H9 (cell line): ENCODE measurements at regions not wholly inside any gene's neighbourhood (a gene's known extent, or its start where the extent isn't known, plus 50 kb on each side); places are given as distances from the start of the nearest gene placed in this dataset.

Source experiments
- DNase-seq: peaks from one replicate; pipeline ENCODE4 v3.0.0-alpha.2; 2017
- H2AFZ ChIP-seq: one replicate; pipeline ENCODE4 v1.6.1; 2013; ENCODE audit warnings: mild to moderate bottlenecking, low read length, control low read depth, moderate library complexity
- H2AK5ac ChIP-seq: 2 replicates; pipeline ENCODE4 v1.6.1; 2013; ENCODE audit warnings: low read length, control low read depth, mixed read lengths; ENCODE audit not compliant: insufficient read length
- H2BK120ac ChIP-seq: one replicate; pipeline ENCODE4 v1.6.1; 2013; ENCODE audit warnings: low read depth, mild to moderate bottlenecking, low read length, control low read depth, inconsistent platforms; ENCODE audit not compliant: poor library complexity, severe bottlenecking
- H2BK12ac ChIP-seq: 2 replicates; pipeline ENCODE4 v1.6.1; 2013; ENCODE audit warnings: low read length, control low read depth, mixed read lengths, low read depth; ENCODE audit not compliant: insufficient read length
- H2BK15ac ChIP-seq: 2 replicates; pipeline ENCODE4 v1.6.1; 2013; ENCODE audit warnings: low read depth, low read length, control low read depth
- H2BK20ac ChIP-seq: one replicate; pipeline ENCODE4 v1.6.1; 2013; ENCODE audit warnings: low read depth, mild to moderate bottlenecking, low read length, control low read depth, inconsistent platforms; ENCODE audit not compliant: poor library complexity, severe bottlenecking
- H2BK5ac ChIP-seq: 2 replicates; pipeline ENCODE4 v1.6.1; 2013; ENCODE audit warnings: low read length, control low read depth, mixed read lengths; ENCODE audit not compliant: insufficient read length
- H3K14ac ChIP-seq: 2 replicates; pipeline ENCODE4 v1.6.1; 2013; ENCODE audit warnings: low read length, control low read depth; ENCODE audit not compliant: insufficient read depth
- H3K18ac ChIP-seq: 2 replicates; pipeline ENCODE4 v1.6.1; 2013; ENCODE audit warnings: low read depth, mild to moderate bottlenecking, mixed read lengths, low read length, control low read depth; ENCODE audit not compliant: insufficient read length
- H3K23ac ChIP-seq: 2 replicates; pipeline ENCODE4 v1.6.1; 2013; ENCODE audit warnings: low read length, control low read depth, mixed read lengths, low read depth; ENCODE audit not compliant: insufficient read length
- H3K23me2 ChIP-seq: 2 replicates; pipeline ENCODE4 v1.6.1; 2013; ENCODE audit warnings: low read depth, mild to moderate bottlenecking, mixed read lengths, low read length, control low read depth; ENCODE audit not compliant: insufficient read length, poor library complexity, severe bottlenecking
- H3K27ac ChIP-seq: 2 replicates; pipeline ENCODE4 v1.5.1; 2013; ENCODE audit warnings: low read length, control low read depth, mixed read lengths, low read depth; ENCODE audit not compliant: insufficient read length
- H3K27me3 ChIP-seq: 2 replicates; pipeline ENCODE4 v1.6.1; 2013; ENCODE audit warnings: low read length, control low read depth, inconsistent platforms; ENCODE audit not compliant: insufficient read depth
- H3K4ac ChIP-seq: 2 replicates; pipeline ENCODE4 v1.6.1; 2013; ENCODE audit warnings: low read depth, mild to moderate bottlenecking, control low read depth, inconsistent platforms, low read length, moderate library complexity
- H3K4me1 ChIP-seq: 2 replicates; pipeline ENCODE4 v1.6.1; 2013; ENCODE audit warnings: low read length, control low read depth, inconsistent platforms; ENCODE audit not compliant: insufficient read depth
- H3K4me2 ChIP-seq: 2 replicates; pipeline ENCODE4 v1.6.1; 2013; ENCODE audit warnings: low read length, control low read depth, mixed read lengths; ENCODE audit not compliant: insufficient read length, insufficient read depth
- H3K56ac ChIP-seq: 2 replicates; pipeline ENCODE4 v1.6.1; 2013; ENCODE audit warnings: low read depth, mild to moderate bottlenecking, mixed read lengths, low read length, control low read depth; ENCODE audit not compliant: insufficient read length
- H3K79me1 ChIP-seq: 2 replicates; pipeline ENCODE4 v1.6.1; 2013; ENCODE audit warnings: low read depth, mild to moderate bottlenecking, moderate library complexity, low read length, control low read depth, inconsistent platforms; ENCODE audit not compliant: insufficient read depth, poor library complexity, severe bottlenecking
- H3K79me2 ChIP-seq: 2 replicates; pipeline ENCODE4 v1.6.1; 2013; ENCODE audit warnings: low read length, control low read depth, inconsistent platforms; ENCODE audit not compliant: insufficient read depth
- H3K9ac ChIP-seq: 2 replicates; pipeline ENCODE4 v1.6.1; 2013; ENCODE audit warnings: low read length, control low read depth, mixed read lengths; ENCODE audit not compliant: insufficient read length; ENCODE audit errors: extremely low read depth
- H3K9me3 ChIP-seq: one replicate; pipeline ENCODE4 v1.6.1; 2013; ENCODE audit warnings: low read depth, low read length, inconsistent platforms; ENCODE audit not compliant: control insufficient read depth
- H3T11ph ChIP-seq: one replicate; pipeline ENCODE4 v1.6.1; 2013; ENCODE audit warnings: mild to moderate bottlenecking, low read length, control low read depth, inconsistent platforms
- H4K20me1 ChIP-seq: one replicate; pipeline ENCODE4 v1.6.1; 2013; ENCODE audit not compliant: control insufficient read depth, insufficient read length, insufficient read depth
- H4K5ac ChIP-seq: 2 replicates; pipeline ENCODE4 v1.6.1; 2013; ENCODE audit warnings: low read depth, mild to moderate bottlenecking, mixed read lengths, low read length, control low read depth; ENCODE audit not compliant: insufficient read length
- H4K8ac ChIP-seq: replicated peaks from 2 replicates; pipeline ENCODE4 v1.6.1; 2013; ENCODE audit warnings: low read length, control low read depth, mixed read lengths, low read depth; ENCODE audit not compliant: insufficient read length
- H4K91ac ChIP-seq: 2 replicates; pipeline ENCODE4 v1.6.1; 2013; ENCODE audit warnings: low read depth, mild to moderate bottlenecking, moderate library complexity, mixed read lengths, low read length, control low read depth; ENCODE audit not compliant: insufficient read length
- H3K27ac Mint-ChIP-seq, 3 experiments: 2 replicates in 2 of 3; 3 replicates in 1 of 3; pipeline ENCODE4 v1.8.0; 2020 to 2021; ENCODE audit warnings: mixed read lengths in 3 of 3, mild to moderate bottlenecking in 1 of 3, moderate library complexity in 1 of 3
- H3K27me3 Mint-ChIP-seq: 2 replicates; pipeline ENCODE4 v1.8.0; 2021; ENCODE audit warnings: low read depth, mild to moderate bottlenecking, moderate library complexity, mixed read lengths
- H3K36me3 Mint-ChIP-seq, 3 experiments: 2 replicates in 2 of 3; 3 replicates in 1 of 3; pipeline ENCODE4 v1.8.0; 2020 to 2021; ENCODE audit warnings: low read depth in 3 of 3, mixed read lengths in 3 of 3; ENCODE audit not compliant: insufficient read depth in 1 of 3
- H3K4me1 Mint-ChIP-seq, 2 experiments: 2 replicates each; pipeline ENCODE4 v1.8.0; 2020; ENCODE audit warnings: mixed read lengths in 2 of 2
- H3K4me3 Mint-ChIP-seq, 2 experiments: 2 replicates in 1 of 2; 3 replicates in 1 of 2; pipeline ENCODE4 v1.8.0; 2020 to 2021; ENCODE audit warnings: mild to moderate bottlenecking in 2 of 2, mixed read lengths in 2 of 2, moderate library complexity in 1 of 2
- H3K9me3 Mint-ChIP-seq, 2 experiments: 2 replicates in 1 of 2; 3 replicates in 1 of 2; pipeline ENCODE4 v1.8.0; 2020; ENCODE audit warnings: mild to moderate bottlenecking in 2 of 2, mixed read lengths in 2 of 2, moderate library complexity in 1 of 2
- WGBS: extraction: QIAGEN DNeasy Blood & Tissue Kit; methylation state at CpG from one replicate; pipeline ENCODE4 v1.1.7; 2013; ENCODE audit warnings: missing lambda C conversion rate, low lambda C conversion rate, mixed read lengths; ENCODE audit not compliant: insufficient read length; ENCODE audit errors: extremely low coverage; 5-methylcytosine and 5-hydroxymethylcytosine counted together
- TF ChIP-seq, protein P1 (sequence below): fragments of 200-600 bp; sonication (generic); conservative IDR thresholded peaks from 3 replicates; pipeline ENCODE4 v1.8.0; 2021; ENCODE audit warnings: antibody characterized with exemption, mild to moderate bottlenecking

GRCh38 chr4:99763635-99764101, 53.0 kb upstream of the DAPP1 start:
- Histone ChIP-seq H3K79me1 (no peaks in the 10 kb centered on the region), H3K27me3 (no peaks in the 10 kb centered on the region), H3K4me1 (no peaks in the 10 kb centered on the region), H3K9me3 (no peaks in the 10 kb centered on the region), H3K9ac (no peak overlapping the region), H4K5ac (no peak overlapping the region), H2BK15ac (no peak overlapping the region), H2AFZ (no peak overlapping the region), H4K91ac (no peak overlapping the region), H3K27ac (no peak overlapping the region), H2BK120ac (no peak overlapping the region), H2BK20ac (no peak overlapping the region), H2BK12ac (no peak overlapping the region), H3K56ac (no peak overlapping the region), H3K79me2 (no peaks in the 10 kb centered on the region), H3K23ac (no peak overlapping the region), H3K23me2 (no peaks in the 10 kb centered on the region), H3K18ac (no peak overlapping the region), H3T11ph (no peak overlapping the region), H3K4me2 (no peak overlapping the region), H4K20me1 (no peaks in the 10 kb centered on the region), H4K8ac (peak overlapping the region; percentile 61), H2AK5ac (no peak overlapping the region), H3K14ac (no peak overlapping the region), H2BK5ac (no peak overlapping the region), H3K4ac (no peak overlapping the region)
- Mint-ChIP-seq H3K9me3 (peaks cover 0 to 5% of the 10 kb centered on the region in 2 experiments; a peak in 2 of 5 replicates), H3K36me3 (no peaks in the 10 kb centered on the region; a peak in 1 of 7 replicates), H3K27me3 (no peaks in the 10 kb centered on the region; the same call in 1 of the 2 replicates), H3K27ac (no peak overlapping the region), H3K4me1 (no peaks in the 10 kb centered on the region), H3K4me3 (no peak overlapping the region)
- TF ChIP-seq, protein P1, sequence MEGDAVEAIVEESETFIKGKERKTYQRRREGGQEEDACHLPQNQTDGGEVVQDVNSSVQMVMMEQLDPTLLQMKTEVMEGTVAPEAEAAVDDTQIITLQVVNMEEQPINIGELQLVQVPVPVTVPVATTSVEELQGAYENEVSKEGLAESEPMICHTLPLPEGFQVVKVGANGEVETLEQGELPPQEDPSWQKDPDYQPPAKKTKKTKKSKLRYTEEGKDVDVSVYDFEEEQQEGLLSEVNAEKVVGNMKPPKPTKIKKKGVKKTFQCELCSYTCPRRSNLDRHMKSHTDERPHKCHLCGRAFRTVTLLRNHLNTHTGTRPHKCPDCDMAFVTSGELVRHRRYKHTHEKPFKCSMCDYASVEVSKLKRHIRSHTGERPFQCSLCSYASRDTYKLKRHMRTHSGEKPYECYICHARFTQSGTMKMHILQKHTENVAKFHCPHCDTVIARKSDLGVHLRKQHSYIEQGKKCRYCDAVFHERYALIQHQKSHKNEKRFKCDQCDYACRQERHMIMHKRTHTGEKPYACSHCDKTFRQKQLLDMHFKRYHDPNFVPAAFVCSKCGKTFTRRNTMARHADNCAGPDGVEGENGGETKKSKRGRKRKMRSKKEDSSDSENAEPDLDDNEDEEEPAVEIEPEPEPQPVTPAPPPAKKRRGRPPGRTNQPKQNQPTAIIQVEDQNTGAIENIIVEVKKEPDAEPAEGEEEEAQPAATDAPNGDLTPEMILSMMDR: no peak
- DNase-seq: no peak
- no CpG with 5 or more reads among the region's 3 CpGs for WGBS
